HEK293 (cell line): ENCODE measurements at regions not wholly inside any gene's neighbourhood (a gene's known extent, or its start where the extent isn't known, plus 50 kb on each side); places are given as distances from the start of the nearest gene placed in this dataset.

Experiments
- ZNF239 ChIP-seq: fragments of 450-650 bp; formaldehyde crosslinking; IDR thresholded peaks from 2 replicates; pipeline ENCODE4 v1.5.1; 2016; ENCODE audit warnings: missing biosample characterization, missing genetic modification characterization
- TF ChIP-seq, protein P1 (sequence below): fragments of 450-650 bp; formaldehyde crosslinking; IDR thresholded peaks from 2 replicates; pipeline ENCODE4 v1.5.1; 2016; ENCODE audit warnings: missing biosample characterization, missing genetic modification characterization
- TF ChIP-seq, protein P2 (sequence below): fragments of 450-650 bp; formaldehyde crosslinking; IDR thresholded peaks from 2 replicates; pipeline ENCODE4 v1.5.1; 2016; ENCODE audit warnings: missing biosample characterization, missing genetic modification characterization

DNA sequence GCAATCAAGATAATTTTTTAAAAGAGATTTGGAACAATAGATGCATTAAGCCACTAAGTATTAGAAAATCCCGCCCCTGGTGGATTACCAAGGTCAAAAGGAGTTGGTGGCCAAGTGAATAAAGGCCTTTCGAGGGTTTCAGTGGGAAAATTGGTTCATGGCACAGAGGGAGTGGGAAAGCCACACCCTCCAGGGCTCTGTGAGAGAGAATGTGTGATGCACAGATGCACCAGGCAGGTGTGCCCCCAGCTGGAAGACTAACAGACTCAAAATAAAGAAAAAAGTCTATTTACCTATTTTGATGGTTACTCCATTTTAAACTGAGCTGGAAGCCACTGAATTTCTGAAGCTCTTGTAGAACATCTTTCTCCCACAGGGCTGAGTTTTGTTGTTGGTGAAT, 278.0 kb downstream of the DRD1 start:
- TF ChIP-seq, protein P1, sequence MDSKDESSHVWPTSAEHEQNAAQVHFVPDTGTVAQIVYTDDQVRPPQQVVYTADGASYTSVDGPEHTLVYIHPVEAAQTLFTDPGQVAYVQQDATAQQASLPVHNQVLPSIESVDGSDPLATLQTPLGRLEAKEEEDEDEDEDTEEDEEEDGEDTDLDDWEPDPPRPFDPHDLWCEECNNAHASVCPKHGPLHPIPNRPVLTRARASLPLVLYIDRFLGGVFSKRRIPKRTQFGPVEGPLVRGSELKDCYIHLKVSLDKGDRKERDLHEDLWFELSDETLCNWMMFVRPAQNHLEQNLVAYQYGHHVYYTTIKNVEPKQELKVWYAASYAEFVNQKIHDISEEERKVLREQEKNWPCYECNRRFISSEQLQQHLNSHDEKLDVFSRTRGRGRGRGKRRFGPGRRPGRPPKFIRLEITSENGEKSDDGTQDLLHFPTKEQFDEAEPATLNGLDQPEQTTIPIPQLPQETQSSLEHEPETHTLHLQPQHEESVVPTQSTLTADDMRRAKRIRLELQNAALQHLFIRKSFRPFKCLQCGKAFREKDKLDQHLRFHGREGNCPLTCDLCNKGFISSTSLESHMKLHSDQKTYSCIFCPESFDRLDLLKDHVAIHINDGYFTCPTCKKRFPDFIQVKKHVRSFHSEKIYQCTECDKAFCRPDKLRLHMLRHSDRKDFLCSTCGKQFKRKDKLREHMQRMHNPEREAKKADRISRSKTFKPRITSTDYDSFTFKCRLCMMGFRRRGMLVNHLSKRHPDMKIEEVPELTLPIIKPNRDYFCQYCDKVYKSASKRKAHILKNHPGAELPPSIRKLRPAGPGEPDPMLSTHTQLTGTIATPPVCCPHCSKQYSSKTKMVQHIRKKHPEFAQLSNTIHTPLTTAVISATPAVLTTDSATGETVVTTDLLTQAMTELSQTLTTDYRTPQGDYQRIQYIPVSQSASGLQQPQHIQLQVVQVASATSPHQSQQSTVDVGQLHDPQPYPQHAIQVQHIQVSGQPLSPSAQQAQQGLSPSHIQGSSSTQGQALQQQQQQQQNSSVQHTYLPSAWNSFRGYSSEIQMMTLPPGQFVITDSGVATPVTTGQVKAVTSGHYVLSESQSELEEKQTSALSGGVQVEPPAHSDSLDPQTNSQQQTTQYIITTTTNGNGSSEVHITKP (tag by site-specific recombination): no peak
- TF ChIP-seq, protein P2, sequence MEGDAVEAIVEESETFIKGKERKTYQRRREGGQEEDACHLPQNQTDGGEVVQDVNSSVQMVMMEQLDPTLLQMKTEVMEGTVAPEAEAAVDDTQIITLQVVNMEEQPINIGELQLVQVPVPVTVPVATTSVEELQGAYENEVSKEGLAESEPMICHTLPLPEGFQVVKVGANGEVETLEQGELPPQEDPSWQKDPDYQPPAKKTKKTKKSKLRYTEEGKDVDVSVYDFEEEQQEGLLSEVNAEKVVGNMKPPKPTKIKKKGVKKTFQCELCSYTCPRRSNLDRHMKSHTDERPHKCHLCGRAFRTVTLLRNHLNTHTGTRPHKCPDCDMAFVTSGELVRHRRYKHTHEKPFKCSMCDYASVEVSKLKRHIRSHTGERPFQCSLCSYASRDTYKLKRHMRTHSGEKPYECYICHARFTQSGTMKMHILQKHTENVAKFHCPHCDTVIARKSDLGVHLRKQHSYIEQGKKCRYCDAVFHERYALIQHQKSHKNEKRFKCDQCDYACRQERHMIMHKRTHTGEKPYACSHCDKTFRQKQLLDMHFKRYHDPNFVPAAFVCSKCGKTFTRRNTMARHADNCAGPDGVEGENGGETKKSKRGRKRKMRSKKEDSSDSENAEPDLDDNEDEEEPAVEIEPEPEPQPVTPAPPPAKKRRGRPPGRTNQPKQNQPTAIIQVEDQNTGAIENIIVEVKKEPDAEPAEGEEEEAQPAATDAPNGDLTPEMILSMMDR (tag by site-specific recombination): no peak
- TF ChIP-seq ZNF239: no peak
